ENCODE measurements at regions not wholly inside any gene's neighbourhood (a gene's known extent, or its start where the extent isn't known, plus 50 kb on each side); places are given as distances from the start of the nearest gene placed in this dataset.

DNA sequence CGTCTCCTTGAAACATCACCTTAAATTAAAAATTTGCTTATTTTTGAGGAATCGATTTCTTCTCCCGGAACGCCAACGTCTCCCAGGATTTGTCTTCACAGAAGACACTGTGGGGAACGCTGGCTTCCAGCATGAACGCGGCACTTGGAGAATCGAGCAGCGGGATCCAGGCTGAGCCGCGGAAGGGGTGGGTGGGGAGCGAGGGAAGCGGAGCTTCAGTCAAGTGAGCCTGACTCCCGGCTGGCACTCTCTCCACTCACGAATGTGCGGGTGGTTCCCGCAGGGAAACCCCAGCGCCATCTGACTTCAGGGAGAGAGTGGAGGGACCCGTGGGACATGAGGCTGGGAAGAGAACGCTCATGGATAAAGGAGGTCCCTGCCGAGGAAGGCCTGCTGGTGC, 506.0 kb upstream of the TMEM132C start:
- H3K36me3 ChIP-seq (ENCODE audit: low read length) = no peaks in the 10 kb centered on the region
- no peak for TF ChIP-seq EZH2phosphoT487 (conservative IDR thresholded peaks at IDR 0.05; ENCODE audit: low read length)
- TF ChIP-seq, protein P1, sequence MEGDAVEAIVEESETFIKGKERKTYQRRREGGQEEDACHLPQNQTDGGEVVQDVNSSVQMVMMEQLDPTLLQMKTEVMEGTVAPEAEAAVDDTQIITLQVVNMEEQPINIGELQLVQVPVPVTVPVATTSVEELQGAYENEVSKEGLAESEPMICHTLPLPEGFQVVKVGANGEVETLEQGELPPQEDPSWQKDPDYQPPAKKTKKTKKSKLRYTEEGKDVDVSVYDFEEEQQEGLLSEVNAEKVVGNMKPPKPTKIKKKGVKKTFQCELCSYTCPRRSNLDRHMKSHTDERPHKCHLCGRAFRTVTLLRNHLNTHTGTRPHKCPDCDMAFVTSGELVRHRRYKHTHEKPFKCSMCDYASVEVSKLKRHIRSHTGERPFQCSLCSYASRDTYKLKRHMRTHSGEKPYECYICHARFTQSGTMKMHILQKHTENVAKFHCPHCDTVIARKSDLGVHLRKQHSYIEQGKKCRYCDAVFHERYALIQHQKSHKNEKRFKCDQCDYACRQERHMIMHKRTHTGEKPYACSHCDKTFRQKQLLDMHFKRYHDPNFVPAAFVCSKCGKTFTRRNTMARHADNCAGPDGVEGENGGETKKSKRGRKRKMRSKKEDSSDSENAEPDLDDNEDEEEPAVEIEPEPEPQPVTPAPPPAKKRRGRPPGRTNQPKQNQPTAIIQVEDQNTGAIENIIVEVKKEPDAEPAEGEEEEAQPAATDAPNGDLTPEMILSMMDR (IDR thresholded peaks at IDR 0.05; ENCODE audit: insufficient read depth, low read length, poor library complexity, severe bottlenecking) = no peak

DNA sequence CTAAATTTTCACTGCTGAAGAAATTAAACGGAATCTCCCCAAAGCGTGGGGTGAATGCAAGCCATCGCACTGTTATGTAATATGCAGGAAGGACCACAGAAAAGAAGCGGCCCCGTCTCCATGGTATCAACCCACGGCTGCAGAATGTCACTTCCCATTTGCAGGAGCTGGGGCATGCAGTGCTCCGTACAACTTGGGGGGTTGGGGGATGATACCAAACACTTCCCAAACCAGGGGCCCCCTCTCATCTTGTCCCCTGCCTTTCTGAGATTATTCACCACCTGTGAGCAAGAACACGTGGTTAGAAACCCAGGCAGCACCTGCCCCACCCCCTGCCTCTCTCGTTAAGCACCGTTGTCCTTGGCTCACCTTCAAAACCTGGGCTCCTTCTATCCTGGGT, 505.1 kb upstream of the TMEM132C start:
- Histone ChIP-seq H3K4me3 (ENCODE audit: insufficient read depth, low read length, poor library complexity, severe bottlenecking) (no peak overlapping the region), H3K27ac (ENCODE audit: low read depth, low read length) (no peak overlapping the region), H3F3A (ENCODE audit: insufficient read depth) (no peaks in the 10 kb centered on the region), H3K36me3 (ENCODE audit: low read length) (no peaks in the 10 kb centered on the region), H3K79me2 (ENCODE audit: insufficient read depth, low read length) (no peaks in the 10 kb centered on the region), H2AFZ (ENCODE audit: low read depth, low read length, severe bottlenecking) (no peak overlapping the region), H3K9me3 (ENCODE audit: insufficient read depth, low read length) (no peaks in the 10 kb centered on the region; the same call in 1 of the 2 replicates), H4K20me1 (ENCODE audit: low read depth, low read length) (no peaks in the 10 kb centered on the region), H3K27me3 (ENCODE audit: low read length) (no peaks in the 10 kb centered on the region), H3K9me2 (replicated peaks; ENCODE audit: insufficient read depth, low read length) (no peaks in the 10 kb centered on the region), H3K4me2 (ENCODE audit: low read depth, low read length, poor library complexity, severe bottlenecking) (no peak overlapping the region), H3K9ac (ENCODE audit: low read length) (no peak overlapping the region)
- TF ChIP-seq EZH2phosphoT487 (conservative IDR thresholded peaks at IDR 0.05; ENCODE audit: low read length) = no peak
- TF ChIP-seq, protein P1 (IDR thresholded peaks at IDR 0.05; ENCODE audit: insufficient read depth, low read length, poor library complexity, severe bottlenecking) = no peak

More for the DNA sequence above, 506.0 kb upstream of the TMEM132C start:
- H3K27ac ChIP-seq (ENCODE audit: low read depth, low read length) = no peak overlapping the region
- H4K20me1 ChIP-seq (ENCODE audit: low read depth, low read length) = no peaks in the 10 kb centered on the region
- H3K4me3 ChIP-seq (ENCODE audit: insufficient read depth, low read length, poor library complexity, severe bottlenecking) = no peak overlapping the region
- no peaks in the 10 kb centered on the region for H3K9me2 ChIP-seq (replicated peaks; ENCODE audit: insufficient read depth, low read length)
- H3K4me2 ChIP-seq (ENCODE audit: low read depth, low read length, poor library complexity, severe bottlenecking) = no peak overlapping the region
- no peaks in the 10 kb centered on the region for H3F3A ChIP-seq (ENCODE audit: insufficient read depth)
- no peaks in the 10 kb centered on the region for H3K27me3 ChIP-seq (ENCODE audit: low read length)
- H3K79me2 ChIP-seq (ENCODE audit: insufficient read depth, low read length) = no peaks in the 10 kb centered on the region
- H3K9me3 ChIP-seq (ENCODE audit: insufficient read depth, low read length) = no peaks in the 10 kb centered on the region; the same call in 1 of the 2 replicates
- H2AFZ ChIP-seq (ENCODE audit: low read depth, low read length, severe bottlenecking) = no peak overlapping the region
- H3K9ac ChIP-seq (ENCODE audit: low read length) = no peak overlapping the region

DNA sequence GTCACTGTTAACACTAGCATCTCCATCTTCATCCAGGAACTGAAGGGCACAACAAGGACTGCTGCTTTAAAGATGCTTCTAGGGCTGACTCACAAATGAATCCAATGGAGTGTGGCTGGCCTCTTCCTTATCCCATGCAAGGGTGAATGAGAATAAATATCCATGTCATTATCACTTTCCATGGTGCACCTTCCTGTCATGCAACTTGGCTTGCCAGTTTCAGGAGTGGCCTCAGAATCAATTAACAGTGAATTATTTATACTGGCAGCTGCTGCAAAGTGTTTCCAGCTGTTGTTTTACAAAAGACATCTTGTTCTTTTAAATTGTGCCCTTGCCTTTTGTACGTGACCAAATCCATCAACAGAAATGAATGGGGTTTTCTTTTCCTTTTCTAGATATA, 499.3 kb upstream of the TMEM132C start:
- H3K4me2 ChIP-seq (ENCODE audit: low read depth, low read length, poor library complexity, severe bottlenecking) = no peak overlapping the region
- no peak overlapping the region for H3K9ac ChIP-seq (ENCODE audit: low read length)
- H3F3A ChIP-seq (ENCODE audit: insufficient read depth) = no peaks in the 10 kb centered on the region
- no peaks in the 10 kb centered on the region for H4K20me1 ChIP-seq (ENCODE audit: low read depth, low read length)
- H3K4me3 ChIP-seq (ENCODE audit: insufficient read depth, low read length, poor library complexity, severe bottlenecking) = no peak overlapping the region
- no peak overlapping the region for H3K27ac ChIP-seq (ENCODE audit: low read depth, low read length)
- no peaks in the 10 kb centered on the region for H3K9me2 ChIP-seq (replicated peaks; ENCODE audit: insufficient read depth, low read length)
- no peak for TF ChIP-seq EZH2phosphoT487 (conservative IDR thresholded peaks at IDR 0.05; ENCODE audit: low read length)
- TF ChIP-seq, protein P1 (IDR thresholded peaks at IDR 0.05; ENCODE audit: insufficient read depth, low read length, poor library complexity, severe bottlenecking) = no peak
- no peaks in the 10 kb centered on the region for H3K9me3 ChIP-seq (ENCODE audit: insufficient read depth, low read length)
- H2AFZ ChIP-seq (ENCODE audit: low read depth, low read length, severe bottlenecking) = no peak overlapping the region
- H3K27me3 ChIP-seq (ENCODE audit: low read length) = no peaks in the 10 kb centered on the region
- no peaks in the 10 kb centered on the region for H3K36me3 ChIP-seq (ENCODE audit: low read length)
- no peaks in the 10 kb centered on the region for H3K79me2 ChIP-seq (ENCODE audit: insufficient read depth, low read length)
